ENCODE measurements at regions not wholly inside any gene's neighbourhood (a gene's known extent, or its start where the extent isn't known, plus 50 kb on each side); places are given as distances from the start of the nearest gene placed in this dataset.

DNA sequence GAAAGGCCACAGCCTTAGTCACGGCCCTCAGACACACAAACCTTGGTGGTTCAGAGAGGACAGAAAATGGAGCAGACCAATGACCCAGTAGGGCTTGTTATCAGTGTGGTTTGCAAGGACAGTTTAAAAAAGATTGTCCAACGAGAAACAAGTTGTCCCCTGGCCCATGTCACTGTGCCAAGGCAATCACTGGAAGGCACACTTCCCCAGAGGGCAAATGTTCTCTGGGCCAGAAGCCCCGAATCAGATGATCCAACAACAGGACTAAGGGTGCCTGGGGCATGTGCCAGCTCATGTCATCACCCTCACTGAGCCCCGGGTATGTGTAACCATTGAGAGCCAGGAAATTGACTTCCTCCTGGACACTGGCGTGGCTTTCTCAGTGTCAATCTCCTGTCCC lies 950.1 kb upstream of the CTNND2 start:
- DNase-seq = no peak

DNA sequence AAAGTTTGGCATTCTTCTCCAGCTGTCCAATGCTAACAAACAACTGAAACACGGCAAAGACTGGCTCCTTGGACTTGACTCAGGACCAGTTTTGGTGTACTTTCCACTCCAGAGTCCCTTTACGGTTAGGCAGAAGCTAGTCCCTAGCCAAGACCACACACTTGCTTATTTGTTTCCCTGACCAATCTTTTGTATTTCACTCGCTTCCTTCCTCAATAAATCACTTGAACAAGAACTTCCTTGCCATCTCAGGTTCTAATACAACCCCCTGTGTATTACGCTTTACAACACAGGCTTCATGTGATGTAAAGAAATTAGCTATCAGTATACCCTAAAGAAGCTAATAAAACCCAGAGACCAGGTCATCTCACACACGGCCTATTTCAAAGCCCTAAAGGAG lies 947.5 kb upstream of the CTNND2 start:
- no peak for DNase-seq

DNA sequence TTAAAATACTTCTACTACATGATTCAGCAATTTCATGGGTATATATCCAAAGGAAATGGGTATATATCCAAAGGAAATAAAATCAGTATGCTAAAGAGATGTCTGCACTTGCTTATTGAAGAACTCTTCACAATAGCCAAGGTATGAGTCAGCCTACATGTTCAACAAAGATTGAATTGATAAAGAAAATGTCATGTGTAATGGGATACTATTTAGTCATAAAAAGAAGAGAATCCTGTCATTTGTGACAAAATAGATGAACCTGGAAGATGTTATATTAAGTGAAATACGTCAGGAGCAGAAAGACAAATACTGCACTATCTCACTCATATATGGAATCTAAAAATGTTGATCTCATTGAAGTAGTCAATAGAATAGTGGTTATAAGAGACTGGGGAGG lies 944.5 kb upstream of the CTNND2 start:
- DNase-seq = no peak

DNA sequence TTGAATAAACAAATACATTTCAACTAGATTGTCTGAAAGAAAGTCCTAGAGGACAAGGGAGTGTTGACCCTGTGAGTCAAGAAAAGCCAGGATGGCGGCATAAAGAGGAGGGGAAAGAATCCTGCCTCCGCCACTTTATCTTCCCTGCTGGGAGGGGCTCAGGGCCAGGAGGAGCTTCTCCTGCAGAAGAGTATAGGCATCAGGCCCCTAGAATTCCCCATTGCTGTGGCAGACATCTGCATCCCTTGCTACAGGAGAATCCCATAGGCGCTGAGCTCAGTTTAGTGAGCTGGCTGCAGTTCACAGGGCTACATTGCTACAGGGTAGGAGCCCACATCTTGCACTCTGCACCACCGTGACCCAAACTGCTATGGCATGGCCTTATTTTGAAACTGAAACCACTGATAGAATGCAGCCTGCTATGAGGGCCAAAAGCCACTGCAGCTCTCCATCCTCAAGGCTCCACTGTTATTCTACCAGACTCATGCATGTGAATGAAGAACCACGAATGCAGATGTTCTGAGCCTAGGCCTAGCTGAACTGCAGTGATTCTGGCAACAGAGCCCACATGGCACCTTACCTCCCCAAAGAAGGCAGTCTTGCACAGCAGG lies 941.4 kb upstream of the CTNND2 start:
- no peak for DNase-seq

DNA sequence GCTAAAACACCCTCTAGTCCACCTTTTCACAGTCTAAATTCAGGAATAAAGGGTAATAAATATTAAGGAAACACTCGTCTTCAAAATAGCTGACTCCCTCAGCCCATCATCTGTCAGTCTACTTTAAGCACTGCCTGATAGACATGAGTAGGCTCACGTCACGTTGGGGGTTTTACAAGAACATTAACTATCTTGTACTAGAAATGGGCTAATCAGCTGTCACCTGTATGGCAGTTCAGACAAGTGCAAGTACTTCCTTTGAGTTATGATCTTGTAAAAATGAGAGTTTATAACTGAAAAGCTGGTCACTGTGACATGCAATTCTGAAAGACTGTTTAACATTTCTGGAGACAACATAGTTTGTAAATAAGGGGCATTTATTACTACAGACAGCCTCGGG lies 936.7 kb upstream of the CTNND2 start:
- DNase-seq = no peak

DNA sequence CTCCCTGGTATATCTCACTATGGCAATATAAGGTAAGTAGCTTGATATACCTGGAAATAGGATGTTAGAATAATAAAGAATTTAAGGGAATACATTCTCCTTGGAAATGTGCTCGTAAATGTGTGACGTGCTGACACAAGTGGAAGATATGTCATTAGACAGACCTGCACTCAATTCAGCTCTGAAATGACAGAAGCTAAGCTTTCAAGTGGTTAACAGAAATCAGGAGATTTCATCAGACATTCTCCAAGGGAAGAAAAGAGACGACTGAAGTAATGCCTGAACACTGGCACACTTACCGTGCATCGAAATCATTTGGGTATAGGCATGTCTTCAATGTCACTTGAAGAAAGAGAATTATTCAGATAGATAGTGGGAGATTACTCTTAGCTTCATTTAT lies 933.3 kb upstream of the CTNND2 start:
- no peak for DNase-seq

DNA sequence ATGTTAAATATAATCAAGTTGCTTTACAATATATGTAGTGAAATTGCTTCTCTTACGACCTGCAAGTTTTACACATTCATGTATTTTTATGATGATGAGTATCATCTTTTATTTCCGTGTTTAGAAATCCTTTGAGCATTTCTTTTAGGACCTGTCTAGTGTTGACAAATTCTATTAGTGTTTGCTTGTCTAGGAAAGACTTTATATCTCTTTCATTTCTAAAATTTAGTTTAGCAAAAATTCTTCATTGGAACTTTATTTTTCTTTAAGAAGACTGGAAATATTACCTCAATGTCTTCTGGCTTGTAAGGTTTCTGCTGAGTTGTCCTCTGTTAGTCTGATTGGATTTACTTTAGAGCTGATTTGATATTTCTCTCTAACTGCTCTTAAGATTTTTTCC lies 920.9 kb upstream of the CTNND2 start:
- no peak for DNase-seq

DNA sequence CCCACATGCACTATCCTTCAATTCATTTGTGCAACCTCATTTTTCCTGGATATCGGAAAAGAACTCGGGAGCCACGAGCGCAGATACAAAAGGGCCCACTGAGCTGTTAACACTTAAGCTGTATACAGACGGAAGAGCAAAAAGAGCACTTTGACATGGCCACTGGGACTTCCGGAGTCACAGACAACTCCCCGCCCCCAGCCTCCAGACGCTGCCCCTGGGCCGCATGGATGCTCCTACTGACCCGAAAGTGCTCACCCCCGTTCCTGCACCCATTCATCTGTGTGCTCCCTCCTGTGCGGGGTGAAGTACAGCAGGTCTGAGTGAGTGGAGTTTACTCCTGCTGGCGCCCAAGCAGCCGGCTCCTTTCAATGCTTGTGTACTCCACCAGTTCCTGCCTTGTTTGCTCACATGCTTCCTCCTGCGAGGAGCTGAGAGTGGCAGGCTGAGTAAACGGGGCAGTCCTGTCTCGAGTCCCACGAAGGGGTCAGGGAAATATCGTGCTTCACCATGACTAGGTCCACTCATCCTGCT lies 901.0 kb upstream of the CTNND2 start:
- DNase-seq = peak; percentile 8

DNA sequence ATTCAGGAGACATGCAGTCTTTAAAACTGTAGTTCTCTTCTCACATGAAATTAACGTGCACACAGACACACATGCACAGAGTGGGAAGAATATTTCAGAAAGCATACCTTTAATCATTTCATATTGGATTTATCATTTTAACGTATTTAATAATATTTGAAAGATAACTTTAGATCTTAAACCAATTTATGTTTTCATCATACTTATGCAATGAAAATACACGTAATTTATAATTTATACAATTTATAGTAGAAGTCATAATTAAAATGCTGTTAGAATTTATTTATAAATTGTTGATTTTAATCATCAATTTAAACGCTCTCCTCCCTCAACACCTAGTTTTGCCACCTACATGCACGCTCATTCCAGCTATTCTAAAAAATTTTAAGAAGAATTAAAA lies 894.9 kb upstream of the CTNND2 start:
- no peak for DNase-seq

DNA sequence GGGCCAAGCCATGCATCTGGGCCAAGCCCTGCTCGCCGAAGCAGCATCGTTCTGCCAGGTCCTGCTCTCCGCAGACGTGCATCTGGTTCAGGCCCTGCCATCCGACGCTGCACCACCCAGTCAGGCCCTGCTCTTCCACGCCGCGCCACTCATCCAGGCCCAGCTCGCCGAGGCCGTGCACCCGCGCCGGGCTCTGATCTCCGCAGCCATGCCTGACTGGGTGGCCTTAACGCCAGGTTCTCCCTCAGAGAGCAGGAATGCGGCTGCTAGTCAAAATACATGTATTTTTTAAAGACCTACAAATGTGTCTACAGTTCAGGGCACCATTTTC lies 891.1 kb upstream of the CTNND2 start:
- no peak for DNase-seq

DNA sequence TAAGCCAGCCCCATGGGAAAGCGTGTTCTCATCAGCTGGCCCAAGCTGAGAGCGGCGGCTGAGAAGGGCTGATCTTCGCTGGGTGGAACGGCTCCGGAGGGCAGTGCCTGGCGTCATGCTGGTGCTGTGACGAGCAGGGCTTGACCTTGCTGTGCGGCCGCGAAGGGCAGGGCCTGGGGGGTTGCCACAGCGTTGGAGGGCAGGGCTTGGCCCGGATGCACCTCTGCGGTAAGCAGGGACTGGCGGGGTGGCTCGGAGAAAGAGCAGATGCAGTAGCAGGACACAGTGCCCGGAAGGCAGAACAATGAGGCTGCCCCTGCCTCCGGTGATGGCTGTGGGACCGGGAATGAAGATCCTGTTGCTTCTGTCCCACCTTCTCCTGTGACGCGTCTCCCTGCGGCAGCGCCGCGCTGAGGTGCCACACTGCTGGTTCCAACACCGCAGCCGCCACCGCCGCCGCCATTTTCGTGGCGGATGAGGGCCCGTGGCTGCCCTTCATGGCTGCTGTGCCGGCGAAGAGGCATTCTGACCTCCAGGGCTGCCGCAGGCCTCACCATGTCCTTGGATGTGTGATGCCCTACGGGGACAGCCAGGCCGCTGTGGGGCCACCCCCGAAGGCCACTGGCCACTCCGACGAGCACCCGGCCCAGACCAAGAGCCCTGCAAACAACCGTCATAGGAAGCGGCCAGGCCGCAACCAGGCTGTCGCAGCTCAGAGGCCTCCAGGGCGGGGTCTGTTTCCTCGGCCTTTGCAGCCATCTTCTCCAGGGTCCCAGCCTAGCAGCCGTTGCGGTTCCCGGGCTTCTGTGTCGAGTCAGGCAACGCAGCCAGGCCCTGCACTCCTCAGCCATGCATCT lies 890.5 kb upstream of the CTNND2 start:
- no peak for DNase-seq

DNA sequence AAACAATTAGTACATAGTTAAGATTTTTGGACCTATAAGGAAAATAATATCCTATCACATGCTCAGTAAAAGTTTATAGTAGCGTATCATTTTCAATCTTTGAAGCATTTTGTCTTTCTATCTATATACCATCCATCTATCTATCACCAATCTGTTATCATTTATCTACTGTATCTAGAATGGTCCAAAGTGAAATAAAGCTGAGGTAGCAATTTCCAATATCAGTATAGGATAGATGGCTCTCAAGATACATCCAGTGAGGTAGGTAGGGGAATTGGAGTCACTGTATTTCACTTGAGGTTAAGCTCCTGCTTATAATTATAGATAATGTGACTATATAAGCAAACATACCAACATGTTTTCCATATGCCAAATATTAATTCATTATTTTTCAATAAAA lies 889.1 kb upstream of the CTNND2 start:
- DNase-seq = no peak

DNA sequence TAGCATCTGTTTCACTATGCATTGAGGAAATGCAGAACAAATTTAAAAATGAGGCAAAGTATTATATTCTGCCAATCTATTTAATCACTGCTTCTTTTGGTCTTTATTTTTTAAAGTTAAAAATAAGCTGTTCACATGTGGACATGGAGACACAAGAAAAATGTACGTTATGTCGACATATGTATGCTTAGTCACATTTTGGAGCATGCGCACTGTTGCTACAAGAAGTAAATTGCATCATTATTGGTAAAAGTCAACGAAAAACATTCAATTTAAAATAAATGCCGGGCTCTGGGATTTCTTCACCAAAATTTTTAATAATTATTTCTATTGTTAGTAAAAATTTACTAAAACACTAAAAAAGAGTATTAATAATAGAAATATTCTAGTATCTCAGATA lies 876.3 kb upstream of the CTNND2 start:
- no peak for DNase-seq

DNA sequence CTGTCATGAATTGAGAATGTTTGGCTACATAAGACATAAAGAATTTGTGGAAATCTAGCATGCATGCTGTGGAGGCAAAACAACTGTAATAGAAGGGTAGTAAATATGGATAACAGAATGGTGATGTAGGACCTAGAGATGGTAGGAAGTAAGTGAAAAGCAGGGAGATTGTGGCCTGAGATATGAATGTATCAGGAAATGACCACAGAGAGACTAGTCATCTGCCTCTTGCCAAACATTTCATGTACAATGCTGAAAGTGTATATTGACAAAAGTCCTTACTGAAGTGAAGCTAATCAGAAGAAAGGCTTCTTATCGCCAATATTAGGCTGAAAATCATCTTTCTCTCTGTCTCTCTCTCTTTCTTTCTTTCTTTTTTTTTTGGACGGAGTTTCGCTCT lies 873.1 kb upstream of the CTNND2 start:
- no peak for DNase-seq

DNA sequence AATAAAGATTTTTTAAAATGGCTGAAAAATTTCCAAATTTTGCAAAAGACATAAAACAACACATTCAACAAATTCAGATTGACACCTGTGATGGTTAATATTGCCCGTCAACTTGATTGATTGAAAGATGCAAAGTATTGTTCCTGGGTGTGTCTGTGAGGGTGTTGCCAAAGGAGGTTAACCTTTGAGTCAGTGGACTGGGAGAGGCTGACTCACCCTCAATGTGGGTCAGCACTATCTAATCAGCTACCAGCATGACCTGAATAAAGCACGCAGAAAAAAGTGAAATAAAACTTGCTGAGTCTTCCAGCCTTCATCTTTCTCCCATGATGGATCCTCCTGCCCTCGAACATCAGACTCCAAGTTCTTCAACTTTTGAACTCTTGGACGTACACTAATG lies 868.0 kb upstream of the CTNND2 start:
- no peak for DNase-seq

DNA sequence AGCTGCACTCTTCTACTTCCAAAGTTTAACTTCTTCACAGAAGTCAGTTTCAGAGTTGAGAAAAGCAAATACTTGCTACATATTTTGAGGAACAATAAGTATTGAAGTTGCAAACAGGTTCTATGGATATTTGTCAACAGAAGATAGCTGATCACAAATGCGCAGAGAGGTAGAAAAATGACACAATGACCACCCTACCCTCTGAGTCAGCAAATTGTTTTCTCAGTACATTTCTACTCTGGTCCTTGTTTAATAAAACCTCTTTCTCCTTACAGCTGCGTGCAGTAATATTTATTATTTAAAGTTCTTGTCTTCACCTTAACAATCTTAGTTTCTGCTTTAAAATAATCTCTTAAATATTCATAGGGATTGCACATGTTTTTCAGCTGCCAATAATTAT lies 855.1 kb upstream of the CTNND2 start:
- DNase-seq = no peak

DNA sequence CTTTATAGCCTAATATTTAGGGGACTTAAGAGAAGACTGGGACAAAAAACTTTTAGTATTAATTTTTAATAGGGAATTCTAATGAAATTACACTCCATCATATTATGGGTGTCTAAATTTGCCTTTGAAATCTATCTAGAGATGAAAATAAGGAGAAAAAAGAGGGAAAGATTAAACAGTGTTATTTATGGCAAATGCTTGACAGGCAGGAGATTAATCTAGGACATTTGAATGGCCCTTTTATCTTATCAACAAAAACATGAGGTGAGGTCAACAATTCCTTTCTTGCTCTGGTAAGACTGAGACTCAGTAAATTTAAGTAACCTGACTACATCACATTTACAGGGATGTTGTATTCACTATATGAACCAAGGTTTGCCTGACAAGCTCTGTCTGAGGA lies 852.8 kb upstream of the CTNND2 start:
- DNase-seq = no peak

DNA sequence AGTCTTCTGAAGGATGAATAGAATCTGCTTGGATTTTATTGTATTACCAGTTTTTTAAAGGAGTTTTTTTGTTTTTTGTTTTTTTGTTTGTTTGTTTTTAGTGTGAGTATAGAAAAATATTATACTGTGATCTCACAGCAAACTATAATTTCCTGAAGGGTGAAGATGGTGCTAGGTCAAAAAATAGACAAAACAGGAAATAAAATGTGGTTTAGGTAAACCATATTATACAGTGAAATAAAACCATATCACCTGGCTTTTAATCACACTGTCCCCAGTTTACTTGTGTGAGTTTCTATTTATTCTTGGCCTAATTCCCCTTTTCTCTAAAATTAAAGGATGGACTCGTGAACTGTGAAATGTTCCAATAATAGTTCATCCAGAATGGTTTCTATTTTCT lies 841.3 kb upstream of the CTNND2 start:
- DNase-seq = no peak

DNA sequence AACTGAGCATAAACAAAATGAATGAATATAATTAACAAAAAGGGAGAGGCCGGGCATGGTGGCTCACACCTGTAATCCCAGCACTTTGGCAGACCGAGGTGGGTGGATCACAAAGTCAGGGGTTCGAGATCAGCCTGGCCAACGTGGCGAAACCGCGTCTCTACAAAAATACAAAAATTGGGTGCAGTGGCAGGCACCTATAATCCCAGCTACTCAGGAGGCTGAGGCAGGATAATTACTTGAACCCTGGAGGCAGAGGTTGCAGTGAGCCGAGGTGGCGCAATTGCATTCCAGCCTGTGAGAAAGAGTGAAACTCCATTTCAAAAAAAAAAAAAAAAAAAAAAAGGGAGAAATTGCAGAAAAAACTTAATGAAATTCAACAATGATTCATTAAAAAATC lies 839.3 kb upstream of the CTNND2 start:
- DNase-seq = no peak

DNA sequence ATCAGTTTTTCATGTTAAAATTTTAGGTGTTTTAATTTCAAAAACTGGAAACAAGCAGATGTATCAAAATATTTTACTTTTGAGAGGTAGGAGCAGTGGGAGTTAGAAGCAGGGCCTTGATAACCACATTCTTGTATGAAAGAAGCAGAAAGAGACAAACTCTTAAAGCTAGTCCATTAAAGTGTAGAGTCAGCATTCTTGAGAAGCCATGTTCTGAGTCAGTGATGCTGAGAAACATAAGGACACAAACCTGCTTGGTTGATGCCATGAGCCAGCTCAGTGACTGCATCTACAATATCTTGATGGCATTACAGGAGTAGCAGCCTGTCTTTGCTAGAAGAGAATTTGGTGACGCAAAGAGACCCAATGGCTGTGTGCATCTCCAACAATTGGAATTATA lies 826.1 kb upstream of the CTNND2 start:
- DNase-seq = no peak

DNA sequence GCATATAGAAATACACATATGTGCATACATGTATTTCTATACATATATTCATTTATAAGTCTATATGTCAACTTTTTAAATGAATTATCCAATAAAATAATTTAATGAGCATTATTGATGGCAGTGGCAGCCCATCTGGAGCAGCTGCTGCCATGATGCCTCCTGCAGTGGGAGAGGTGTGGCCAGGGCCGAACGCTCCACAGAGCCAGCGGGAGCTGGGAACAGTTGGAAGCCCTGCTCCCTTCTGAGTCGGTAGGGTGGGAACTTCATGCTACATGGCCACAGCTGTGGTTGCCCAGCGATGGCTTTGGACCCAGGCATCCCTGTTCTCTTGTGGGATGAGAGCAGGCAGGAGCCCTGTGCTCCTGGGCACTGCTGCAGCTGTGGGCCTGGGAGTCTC lies 812.4 kb upstream of the CTNND2 start:
- DNase-seq = no peak

DNA sequence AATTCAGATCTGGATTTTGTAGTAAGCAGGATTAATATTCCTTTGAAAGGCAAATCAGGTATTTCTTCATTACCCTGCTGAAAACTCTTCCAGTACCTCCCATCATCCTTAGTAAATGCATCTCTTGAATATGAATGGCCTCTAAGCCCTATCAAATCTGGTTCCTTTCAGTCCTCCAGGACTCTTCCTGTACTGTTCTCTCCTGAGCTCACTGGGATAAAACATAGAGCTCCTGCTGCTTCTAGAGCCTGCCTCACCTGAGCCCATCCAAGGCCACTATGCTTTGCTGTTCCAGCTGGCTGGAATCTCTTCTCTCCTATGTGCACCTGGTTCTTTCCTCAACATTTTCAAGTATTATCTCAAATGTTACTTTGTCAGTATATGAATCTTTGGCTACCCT lies 803.3 kb upstream of the CTNND2 start:
- no peak for DNase-seq

DNA sequence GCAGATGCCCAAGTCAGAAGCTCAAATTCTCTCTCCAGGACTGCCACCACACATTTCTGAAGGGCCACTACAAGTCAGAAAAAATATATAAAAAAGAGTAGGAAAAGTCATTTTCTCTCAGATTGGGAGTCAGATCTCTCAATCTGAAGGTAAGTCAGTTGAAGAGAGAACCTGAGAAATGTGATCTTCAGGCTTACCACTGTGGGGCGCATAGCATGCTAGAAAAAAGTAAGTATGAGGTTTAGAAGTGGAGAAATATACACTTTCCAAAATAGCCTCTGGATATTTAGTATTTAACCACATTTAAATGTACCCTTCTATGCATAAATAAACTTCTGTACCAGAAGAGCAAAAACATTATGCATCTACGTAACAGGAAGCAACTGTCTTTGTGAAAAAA lies 800.7 kb upstream of the CTNND2 start:
- no peak for DNase-seq

DNA sequence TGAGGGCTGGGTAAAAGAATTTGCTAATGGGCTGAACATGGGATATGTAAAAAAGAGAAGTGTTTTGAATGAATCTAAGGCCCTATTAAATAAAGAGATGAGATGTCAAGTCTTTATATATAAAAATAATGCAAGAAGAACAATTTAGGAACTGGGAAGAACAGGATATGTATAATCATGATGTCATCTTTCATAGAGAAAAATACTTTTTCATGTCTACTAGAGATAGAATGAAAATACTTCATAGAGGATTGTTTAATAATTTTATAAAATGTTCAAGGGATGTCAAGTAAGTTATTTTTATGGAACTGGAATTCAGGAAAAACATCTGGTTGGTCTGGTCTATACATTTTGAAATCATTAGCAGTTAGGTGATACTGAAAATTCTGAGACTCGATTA lies 799.0 kb upstream of the CTNND2 start:
- no peak for DNase-seq

DNA sequence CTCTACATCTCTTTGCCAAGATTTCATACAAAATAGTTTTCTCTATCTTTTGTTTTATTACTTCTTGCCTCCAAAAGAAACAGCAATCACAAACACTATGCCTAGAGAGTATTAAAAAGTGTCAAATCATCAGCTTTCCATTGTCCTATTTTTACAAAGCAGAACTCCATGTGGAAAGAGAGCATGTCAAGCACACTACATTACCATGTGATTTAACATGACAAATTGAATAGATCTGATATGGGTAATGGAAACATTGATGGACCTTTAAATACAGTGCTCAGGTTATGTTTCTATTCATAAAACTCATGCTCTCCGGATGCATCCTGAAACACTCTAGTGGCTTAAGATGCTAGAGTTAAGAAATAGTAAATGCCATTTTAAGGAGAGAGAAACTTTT lies 791.4 kb upstream of the CTNND2 start:
- no peak for DNase-seq
